ENCODE measurements at regions not wholly inside any gene's neighbourhood (a gene's known extent, or its start where the extent isn't known, plus 50 kb on each side); places are given as distances from the start of the nearest gene placed in this dataset.

GRCh38 chr16:8167436-8167835 is 422.9 kb downstream of the TMEM114 start:
- H3K4me3 ChIP-seq (replicated peaks; ENCODE audit: low read depth, low read length): no peak overlapping the region
- no peak for TF ChIP-seq CTCF (IDR thresholded peaks at IDR 0.05; ENCODE audit: low read length, missing control alignments)
- no peak for DNase-seq (ENCODE audit: low read depth)

- H3K4me3 ChIP-seq (replicated peaks; ENCODE audit: low read depth, low read length): no peak overlapping the region
- no peak for DNase-seq (ENCODE audit: low read depth)
- TF ChIP-seq CTCF (IDR thresholded peaks at IDR 0.05; ENCODE audit: low read length, missing control alignments): no peak
Measured at GRCh38 chr16:8158051-8158450, 432.3 kb downstream of the TMEM114 start.

- H3K4me3 ChIP-seq (replicated peaks; ENCODE audit: low read depth, low read length): no peak overlapping the region
- no peak for TF ChIP-seq CTCF (IDR thresholded peaks at IDR 0.05; ENCODE audit: low read length, missing control alignments)
- no peak for DNase-seq (ENCODE audit: low read depth)
Measured at GRCh38 chr16:8155275-8155674, 435.0 kb downstream of the TMEM114 start.

- no peak for DNase-seq (ENCODE audit: low read depth)
- H3K4me3 ChIP-seq (replicated peaks; ENCODE audit: low read depth, low read length): no peak overlapping the region
- no peak for TF ChIP-seq CTCF (IDR thresholded peaks at IDR 0.05; ENCODE audit: low read length, missing control alignments)
Measured at GRCh38 chr16:8146256-8147012, 443.9 kb downstream of the TMEM114 start.

- DNase-seq (ENCODE audit: low read depth): no peak
- TF ChIP-seq CTCF (IDR thresholded peaks at IDR 0.05; ENCODE audit: low read length, missing control alignments): no peak
- no peak overlapping the region for H3K4me3 ChIP-seq (replicated peaks; ENCODE audit: low read depth, low read length)
Measured at GRCh38 chr16:8138666-8139065, 451.6 kb downstream of the TMEM114 start.

- H3K4me3 ChIP-seq (replicated peaks; ENCODE audit: low read depth, low read length): no peak overlapping the region
- no peak for TF ChIP-seq CTCF (IDR thresholded peaks at IDR 0.05; ENCODE audit: low read length, missing control alignments)
- no peak for DNase-seq (ENCODE audit: low read depth)
Measured at GRCh38 chr16:8137606-8138005, 452.7 kb downstream of the TMEM114 start.

- no peak for DNase-seq (ENCODE audit: low read depth)
- no peak overlapping the region for H3K4me3 ChIP-seq (replicated peaks; ENCODE audit: low read depth, low read length)
- TF ChIP-seq CTCF (IDR thresholded peaks at IDR 0.05; ENCODE audit: low read length, missing control alignments): no peak
Measured at GRCh38 chr16:8130197-8130596, 460.1 kb downstream of the TMEM114 start.

Data from fibroblast of pulmonary artery (primary cell).